GM19238 (cell line): ENCODE measurements at regions not wholly inside any gene's neighbourhood (a gene's known extent, or its start where the extent isn't known, plus 50 kb on each side); places are given as distances from the start of the nearest gene placed in this dataset.

Experiments used
- DNase-seq: peaks from one replicate; pipeline ENCODE4 v3.0.0; 2011; ENCODE audit warnings: low spot score; ENCODE audit not compliant: insufficient read length

DNA sequence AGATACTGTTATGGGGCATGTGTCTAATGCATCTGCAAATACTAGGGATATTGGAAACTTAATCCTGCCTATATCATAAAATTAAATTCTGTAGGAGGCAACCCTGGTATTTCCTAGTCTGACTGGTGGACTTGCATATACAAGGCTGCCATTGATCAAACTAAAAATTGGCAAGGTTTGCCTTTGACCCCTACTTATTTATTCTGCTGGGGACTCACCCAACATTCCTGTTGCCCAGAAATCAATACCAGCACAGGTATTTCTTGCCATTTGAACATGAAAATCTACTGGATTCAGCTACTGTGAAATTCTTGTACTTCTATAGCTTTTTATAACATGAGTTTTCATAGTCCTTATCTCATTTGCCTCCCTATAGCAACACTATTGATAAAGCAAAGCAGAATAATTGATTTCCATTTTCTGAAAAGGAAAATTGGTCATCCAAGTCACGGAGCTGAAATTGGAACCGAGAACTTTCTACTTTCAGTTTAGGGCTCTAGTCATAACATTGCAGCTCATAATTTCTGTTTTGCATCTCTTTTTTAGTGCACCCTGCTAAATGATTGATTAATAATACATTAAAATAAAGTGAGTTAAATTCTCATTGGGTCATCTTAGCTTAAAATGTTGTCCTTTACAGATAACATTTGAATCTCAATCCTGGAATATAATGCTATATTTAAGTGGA, 365.2 kb downstream of the MFSD1 start:
- DNase-seq: no peak

DNA sequence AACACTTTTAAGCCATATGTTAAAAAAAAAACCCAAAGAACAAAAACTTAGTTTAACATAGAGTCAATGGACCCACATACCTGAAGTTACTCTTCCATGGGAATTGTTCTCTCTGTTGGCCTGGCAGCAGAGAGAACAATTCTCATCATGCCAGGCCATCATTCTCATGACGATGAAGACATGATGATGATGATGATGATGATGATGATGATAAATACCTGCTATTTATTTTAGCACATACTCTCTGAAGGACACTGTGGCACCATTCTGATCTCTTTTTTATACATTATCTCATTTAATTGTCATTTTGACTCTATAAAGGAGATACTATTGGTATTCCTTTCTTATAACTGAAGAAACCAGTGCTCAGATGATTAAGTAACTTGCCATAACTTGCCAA, 366.9 kb downstream of the MFSD1 start:
- DNase-seq: no peak

DNA sequence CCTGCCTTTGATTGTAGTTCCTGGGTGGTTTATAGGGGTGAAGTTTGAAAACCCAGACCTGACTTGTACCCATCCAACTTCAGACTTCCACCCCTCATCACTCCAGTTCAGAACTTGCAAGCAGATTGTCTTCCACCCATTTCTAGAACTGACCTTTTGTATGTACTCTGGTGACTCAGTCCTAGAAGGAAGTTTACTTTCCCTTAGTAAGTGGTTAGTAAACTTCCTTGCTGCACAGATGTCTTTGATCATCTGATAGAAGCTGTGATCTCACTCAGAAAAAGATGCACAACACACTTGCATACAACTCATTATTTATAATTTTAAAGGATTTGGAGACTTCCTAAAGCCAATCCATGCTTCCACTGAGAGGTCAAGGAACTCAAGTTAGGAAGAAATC, 368.0 kb downstream of the MFSD1 start:
- DNase-seq: no peak

DNA sequence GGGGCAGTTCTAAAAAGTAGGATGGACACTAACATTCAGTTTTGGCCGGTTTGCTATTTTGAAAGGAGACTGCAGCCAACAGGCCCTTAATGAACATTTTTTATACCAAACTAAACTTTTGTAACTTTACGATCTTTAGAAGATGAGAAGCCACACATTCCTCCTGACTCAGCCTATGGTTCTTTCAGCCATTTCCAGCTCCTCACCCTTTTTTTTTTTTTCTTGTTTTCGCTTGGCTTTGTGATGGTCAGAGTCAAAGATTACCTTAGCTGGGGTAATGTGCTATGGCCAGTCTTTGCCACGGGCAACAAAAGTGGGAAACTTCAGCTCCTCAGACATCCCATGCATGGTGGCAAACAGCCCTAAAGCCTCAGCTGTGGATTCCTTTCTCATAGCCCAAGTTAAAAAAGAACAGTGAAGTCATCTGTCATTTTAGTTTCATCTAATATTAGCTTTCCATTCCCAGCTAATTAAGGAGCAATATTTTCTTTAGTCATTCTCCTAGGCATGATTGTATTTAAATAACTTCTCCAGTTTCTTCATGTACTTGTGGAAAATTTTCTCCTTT, 368.7 kb downstream of the MFSD1 start:
- no peak for DNase-seq

DNA sequence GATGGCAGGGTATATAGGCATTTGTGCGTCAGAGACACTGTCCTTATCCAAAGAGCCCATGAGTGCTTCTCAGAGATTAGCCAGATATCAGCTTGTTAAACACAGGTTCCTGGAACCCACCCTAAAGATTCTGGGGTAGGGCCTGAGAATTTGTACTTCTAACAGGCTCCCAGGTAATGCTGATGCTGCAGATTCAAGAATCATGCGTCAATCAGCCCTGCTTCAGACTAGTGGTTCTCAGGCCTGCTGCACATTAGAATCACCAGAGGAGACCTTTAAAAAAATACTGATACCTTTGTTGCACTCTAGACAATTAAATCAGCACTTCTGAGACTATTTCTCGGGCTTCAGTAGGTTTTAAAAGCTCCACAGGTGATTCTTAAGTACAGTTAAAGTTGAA, 369.5 kb downstream of the MFSD1 start:
- DNase-seq: no peak

DNA sequence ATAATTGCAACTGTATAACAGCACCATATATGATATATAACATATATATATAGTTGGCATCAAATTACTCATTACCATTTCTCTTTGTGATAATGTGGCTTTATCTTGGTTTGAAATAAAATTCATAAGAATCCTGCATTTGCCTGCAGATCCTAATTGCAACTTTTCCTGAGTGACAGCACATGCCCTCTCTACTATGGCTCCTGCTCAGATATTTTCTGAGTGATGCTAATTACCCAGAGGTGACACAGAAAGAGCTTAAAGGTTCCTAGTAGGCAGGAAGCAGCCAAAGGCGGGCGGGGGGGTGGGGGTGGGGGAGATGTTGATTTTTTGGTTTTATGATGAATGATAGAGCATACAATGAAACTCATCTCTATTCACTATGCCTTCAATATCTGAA, 370.6 kb downstream of the MFSD1 start:
- DNase-seq: no peak

DNA sequence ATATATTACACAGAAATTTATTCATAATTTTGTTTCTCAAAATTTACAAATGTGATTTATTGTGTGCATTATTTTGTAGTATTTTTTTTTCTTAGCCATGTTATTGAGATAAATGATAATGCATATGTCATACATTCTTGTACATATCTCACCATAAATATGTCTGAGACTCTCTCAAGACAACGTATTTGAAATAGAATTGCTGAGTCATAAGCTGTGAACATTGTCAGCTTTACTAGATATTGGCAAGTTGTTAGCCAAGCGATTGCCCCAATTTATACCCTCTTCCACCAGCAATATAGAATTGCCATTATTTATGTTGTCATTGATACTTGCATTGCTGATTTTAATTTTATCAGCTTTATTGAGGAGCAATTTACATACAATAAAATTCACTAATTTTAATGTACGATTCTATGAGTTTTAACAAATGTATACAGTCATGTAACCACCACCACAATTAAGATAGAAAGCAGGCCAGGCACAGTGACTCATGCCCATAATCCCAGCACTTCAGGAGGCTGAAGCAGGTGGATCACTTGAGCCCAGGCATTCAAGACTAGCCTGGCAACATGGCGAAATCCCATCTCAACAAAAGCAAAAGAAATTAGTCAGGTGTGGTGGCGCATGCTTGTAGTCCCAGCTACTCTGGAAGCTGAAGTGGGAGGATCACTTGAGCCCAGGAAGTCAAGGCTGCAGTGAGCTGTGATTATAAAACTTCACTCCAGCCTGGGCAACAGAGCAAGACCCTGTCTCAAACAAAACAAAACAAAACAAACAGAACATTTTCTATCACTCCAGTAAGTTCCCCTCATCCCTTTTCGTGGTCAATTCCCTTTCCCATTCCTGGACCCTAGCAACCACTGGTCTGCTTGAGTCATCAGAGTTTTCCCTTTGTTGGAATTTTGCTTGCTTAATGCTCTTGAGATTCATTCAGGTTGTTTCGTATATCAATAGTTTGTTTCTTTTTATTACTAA, 373.1 kb downstream of the MFSD1 start:
- no peak for DNase-seq

DNA sequence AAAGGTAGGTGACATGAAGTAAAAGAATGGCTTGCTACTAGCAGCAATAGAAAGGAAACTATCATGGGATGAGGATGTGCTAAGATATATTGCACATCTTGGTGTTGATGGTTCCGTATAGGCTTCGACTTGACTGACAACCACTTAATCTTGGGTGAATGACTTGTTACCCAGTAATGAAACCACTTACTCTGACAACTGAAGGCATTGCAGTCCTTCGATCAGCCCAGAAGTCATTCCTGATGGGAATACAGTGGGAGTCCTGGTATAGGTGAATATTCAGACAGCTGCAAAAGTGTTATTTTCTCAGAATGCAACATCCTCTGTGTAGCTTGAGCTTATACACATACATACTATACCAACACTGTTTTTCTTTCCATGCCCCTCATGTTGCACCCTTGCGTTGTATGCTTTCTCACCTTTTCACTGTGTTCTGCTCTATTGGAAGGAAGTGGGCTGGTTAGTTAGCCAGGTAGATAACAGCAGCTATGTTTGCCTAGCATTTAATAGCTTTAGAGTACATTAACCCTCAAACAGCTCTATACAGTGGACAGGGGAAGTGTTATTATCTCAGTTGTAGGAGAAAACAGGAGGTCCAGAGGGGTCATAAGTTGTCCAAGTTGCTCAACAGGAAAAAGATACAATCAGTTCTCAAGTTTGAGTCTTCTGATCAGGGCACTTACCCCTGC, 376.5 kb downstream of the MFSD1 start:
- no peak for DNase-seq

DNA sequence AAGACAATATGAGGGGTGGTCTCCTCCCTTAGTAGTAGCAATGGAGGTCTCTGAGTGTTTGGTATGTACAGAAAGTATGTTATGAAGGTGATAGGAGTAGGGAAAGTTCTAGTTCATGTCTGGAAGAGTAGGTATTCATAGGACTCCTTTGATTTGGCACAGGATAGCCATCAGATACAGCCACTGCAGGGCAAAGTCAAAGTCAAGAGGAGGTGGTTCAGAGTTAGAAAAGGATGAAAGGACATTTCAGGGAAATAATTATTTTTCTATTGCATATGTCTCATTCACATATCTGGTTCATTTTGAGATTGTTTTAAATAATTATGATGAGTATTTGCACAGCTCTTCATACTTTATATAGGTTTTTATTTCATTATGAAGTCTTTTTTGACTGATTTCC, 381.1 kb downstream of the MFSD1 start:
- DNase-seq: no peak

DNA sequence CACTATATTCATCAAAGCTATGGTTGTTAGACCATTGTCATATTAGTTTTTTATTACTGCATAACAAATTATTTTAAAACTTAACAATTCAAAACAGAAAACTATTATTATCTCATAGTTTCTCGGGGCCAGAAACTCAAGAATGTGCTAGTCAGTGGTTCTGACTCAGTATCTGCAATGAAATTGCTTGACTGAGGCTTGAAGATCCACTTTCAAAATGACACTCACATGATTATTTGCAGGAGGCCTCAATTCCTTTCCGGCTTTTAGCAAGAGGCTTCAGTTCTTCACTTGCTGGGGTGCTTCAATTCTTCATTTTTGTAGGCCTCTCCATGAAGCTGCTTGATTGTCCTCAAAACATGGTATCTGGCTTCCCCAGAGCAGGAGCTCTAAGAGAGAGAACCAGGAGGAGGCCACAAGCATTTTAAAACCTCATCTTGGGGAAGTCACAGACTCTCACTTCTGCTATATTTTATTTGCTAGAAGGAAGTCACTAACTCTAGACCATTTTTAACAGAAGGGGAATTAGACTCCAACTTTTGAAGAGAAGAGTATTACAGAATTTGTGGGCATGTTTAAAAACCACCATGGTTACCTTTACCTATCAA, 383.7 kb downstream of the MFSD1 start:
- peak; percentile 7 for DNase-seq

DNA sequence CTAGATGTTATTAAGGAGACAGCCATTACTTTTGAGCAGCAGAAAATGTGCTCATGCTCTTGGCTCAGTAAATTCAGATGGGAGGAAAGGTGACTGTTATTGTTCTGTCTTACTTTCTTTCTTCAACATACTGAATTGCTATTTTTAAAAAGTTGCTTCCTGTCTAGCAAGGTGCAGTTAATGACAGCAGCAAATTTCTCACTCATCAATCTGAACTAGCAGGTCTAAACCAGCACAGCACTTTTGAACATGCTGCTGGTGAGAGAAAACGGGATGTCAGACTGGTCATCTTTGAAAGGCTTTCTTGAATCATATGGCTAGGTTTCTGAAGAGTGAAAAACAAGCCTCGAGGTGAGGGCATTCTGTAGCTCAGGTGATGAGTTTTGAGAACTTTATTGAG, 384.7 kb downstream of the MFSD1 start:
- no peak for DNase-seq

DNA sequence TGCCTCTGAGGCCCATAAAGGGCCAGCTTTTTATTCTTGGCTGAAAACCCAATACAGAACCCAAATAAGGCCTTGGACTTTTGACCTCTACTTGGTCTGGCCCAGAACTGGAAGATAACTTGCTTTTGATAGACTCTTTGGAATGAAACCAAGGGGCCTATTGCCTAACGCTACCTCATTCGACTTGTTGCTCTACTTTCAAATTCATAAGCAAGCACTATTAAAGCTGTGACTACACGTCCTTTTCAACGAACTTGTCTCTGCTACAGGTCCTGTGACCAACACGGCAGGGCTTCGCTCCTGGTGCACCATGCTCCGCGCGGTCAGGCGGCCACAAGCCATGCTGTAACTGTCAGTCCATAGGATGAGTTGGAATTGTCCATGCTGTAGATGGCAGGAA, 385.4 kb downstream of the MFSD1 start:
- DNase-seq: no peak

DNA sequence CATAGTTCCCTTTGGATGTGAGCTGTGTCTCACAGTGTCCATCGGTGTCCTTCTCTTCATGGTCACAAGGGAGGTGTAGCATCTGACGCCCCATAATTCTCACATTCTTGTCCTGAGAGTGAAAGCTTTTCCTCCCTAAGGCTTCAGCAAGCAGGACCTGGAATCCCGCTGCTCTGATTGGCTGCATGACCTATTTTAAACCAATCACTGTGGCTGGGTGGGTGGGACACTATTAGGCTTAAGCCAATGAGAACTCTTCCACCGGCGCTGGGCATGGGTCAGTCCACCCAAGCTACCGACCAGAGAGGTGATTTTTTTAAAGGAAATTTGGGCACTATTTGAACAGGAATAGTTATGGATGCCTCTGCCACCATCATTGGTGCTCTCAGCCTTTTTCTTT, 385.9 kb downstream of the MFSD1 start:
- no peak for DNase-seq

DNA sequence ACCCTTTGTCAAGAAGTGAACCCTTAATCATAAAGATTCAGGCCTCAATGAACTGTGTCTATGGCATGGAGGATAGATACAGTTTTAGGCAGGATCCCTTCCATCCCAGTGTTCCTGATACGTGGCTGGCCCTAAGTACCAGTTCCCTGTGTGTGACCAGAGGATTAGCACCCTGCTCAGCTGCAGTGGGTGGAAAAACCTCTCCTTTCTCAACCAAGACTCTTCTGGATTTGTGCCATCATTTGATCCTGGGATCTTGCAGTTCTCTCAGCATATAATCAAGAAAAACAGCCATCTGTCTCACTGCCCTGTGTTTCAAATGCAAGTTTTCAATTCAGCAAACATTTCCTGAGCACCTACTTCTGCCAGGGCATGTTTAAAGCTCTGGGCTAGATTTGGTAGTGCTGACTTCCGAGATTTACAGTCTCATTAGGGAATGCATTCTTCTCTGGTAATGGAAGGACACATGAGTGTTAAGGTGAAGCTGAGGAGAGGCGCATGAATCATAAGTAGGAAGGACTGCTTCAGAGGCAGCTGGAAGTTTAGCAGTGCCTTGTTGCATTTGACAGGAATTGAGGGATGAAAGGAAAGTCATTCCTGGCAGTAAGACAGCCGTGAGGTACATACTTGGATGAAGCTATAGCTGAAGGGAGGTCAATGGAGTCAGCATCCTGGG, 388.3 kb downstream of the MFSD1 start:
- no peak for DNase-seq

DNA sequence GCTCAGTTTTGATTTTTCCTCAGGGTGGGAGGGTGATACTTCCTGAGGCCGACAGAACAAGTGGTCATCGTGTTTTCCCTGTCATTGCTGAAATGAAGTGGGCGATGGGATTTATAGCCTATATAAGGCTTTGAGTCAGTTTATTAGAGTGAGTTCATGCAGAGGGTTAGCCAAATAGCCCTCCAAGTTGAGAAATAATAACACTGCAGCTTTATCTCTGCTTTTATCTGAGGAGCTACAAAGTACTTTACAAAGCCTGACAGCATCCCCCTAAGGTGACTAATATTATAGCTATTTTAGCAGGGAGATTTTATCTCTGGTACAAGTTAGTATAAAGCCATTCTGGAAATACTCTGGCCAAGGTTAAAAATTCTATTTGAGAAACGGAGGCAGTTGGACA, 389.6 kb downstream of the MFSD1 start:
- no peak for DNase-seq

DNA sequence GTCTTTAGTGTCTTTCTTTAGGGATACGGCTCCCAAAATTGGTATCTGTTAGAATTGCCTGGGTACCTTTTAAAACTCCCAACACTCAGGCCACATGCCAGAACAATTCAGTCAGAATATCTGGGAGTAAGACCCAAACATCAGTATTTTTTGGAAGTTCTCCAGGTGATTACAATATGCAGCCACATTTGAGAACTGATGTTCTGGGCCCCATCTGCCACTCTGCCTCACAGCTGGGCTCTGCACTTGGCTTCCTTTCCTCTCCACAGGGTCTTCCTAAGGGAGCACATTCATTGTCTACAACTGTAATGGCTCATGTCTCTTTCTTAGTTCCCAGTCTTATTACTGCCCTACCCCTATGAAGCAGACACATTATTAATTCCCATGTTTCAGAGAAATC, 394.5 kb downstream of the MFSD1 start:
- no peak for DNase-seq

DNA sequence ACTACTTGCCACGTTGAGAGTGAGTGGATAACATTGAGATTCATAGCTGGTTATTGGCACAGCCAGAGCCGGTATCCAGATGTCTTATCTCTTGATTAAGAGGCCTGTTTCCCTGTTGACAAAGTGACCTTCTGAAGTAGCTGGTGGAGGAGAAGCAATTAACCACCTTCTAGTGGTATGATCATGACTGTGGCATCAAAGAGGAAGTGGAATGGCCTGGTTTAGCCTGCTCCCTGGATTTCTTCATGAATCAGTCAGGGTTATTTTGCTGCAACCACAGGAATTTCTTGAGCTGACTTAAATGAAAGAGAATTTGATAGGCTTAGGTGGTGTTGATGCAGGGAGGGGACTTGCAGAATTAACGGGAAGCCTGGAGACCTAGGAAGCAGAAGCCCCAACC, 398.3 kb downstream of the MFSD1 start:
- no peak for DNase-seq

DNA sequence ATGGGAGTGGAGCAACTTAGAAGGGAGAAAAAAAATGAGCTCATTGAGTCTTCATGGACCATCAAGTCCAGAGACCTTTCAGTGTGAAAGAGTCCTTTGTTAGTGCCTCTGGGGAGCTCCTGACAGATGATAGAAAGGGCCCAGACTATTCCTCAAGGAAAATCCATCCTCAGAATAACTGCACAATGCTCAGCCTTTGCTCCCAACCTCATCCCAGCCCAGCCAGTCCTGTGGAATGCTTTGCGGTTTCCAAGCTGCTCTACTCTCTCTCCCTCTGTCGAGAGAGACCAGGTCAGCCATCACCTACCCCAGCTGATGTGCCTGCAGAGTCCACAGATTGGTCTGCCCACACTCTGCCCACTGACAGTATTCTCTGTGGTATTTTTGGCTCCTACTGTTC, 406.2 kb downstream of the MFSD1 start:
- no peak for DNase-seq

DNA sequence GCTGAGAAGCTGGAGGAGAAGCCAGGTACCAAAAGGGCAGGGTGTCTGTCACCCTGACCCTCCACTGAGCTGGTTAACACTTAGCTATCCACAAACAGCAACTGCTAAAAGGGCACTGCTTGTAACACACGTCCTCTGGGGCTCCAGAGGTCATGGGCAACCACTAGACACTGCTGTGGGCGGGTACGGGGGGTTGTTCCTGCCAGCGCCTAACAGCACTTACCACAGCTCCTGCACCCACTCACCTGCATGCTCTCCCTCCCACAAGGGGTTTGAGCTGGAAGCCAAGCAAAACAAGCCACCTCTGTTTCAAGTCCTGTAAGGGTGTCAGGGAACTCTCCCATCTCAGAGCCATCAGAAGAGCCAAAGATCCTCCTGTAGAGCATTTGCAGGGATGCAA, 407.6 kb downstream of the MFSD1 start:
- DNase-seq: no peak

DNA sequence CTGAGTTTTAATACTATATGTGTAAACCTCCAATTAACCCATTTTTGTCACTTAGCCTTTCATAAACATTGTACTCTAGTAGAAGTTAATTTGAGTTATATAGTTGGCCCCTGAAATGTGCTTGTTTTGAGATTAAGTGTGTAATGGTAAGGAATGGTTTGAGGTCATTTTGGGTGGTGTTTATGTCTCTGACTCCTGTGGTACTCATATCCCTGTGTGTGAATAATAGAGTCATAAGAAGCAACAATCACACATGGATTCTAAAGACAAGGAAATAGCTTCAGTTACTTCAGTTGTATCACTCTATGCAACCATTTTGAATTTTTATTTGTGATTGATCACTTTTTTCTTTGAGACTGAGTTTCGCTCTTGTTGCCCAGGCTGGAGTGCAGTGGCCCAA, 408.5 kb downstream of the MFSD1 start:
- DNase-seq: no peak

DNA sequence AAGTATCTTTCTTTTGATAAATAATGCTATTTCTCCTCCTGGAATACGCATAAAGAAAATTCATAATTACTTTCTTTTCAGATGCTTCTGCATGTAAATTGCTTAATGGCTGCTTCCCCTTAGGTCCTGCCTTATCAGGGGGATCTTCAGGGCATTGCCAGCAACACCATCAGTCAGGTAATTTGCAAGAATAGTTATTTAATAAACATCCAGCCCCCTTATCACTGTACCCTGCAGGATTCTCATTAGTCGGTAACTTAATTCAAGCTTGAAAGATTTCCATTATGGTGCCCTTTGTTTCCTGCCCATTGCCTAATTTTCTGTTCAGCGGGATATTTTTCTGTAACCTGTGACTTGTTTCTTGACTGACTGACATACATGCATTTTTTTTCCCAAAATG, 414.5 kb downstream of the MFSD1 start:
- DNase-seq: no peak
